Suppressor macrophage treated with lipopolysaccharide for 1 hour (primary cell): ENCODE measurements at regions not wholly inside any gene's neighbourhood (a gene's known extent, or its start where the extent isn't known, plus 50 kb on each side); places are given as distances from the start of the nearest gene placed in this dataset.

Experiments
- DNase-seq, 3 donors: peaks; one replicate each; pipeline ENCODE4 v3.0.0-alpha.2; 2020 to 2022

GRCh38 chr1:187313115-187313514 lies 484.4 kb downstream of the PLA2G4A start:
- DNase-seq: no peak

GRCh38 chr1:187326557-187326956 lies 497.8 kb downstream of the PLA2G4A start:
- no peak for DNase-seq

GRCh38 chr1:187336441-187337168 lies 507.9 kb downstream of the PLA2G4A start:
- DNase-seq: no peak

GRCh38 chr1:187338762-187339412 lies 510.1 kb downstream of the PLA2G4A start:
- no peak for DNase-seq

- no peak for DNase-seq
These were observed 513.7 kb downstream of the PLA2G4A start for GRCh38 chr1:187342495-187342894.

GRCh38 chr1:187374082-187374481 lies 545.3 kb downstream of the PLA2G4A start:
- DNase-seq: no peak

- DNase-seq: no peak
These were observed 546.0 kb downstream of the PLA2G4A start for GRCh38 chr1:187374742-187375141.

GRCh38 chr1:187383366-187383765 lies 554.6 kb downstream of the PLA2G4A start:
- no peak for DNase-seq

- no peak for DNase-seq
These were observed 555.8 kb downstream of the PLA2G4A start for GRCh38 chr1:187384504-187384903.

GRCh38 chr1:187390215-187390818 lies 561.6 kb downstream of the PLA2G4A start:
- DNase-seq: no peak

GRCh38 chr1:187396226-187396625 lies 567.5 kb downstream of the PLA2G4A start:
- DNase-seq: no peak

- DNase-seq: no peak
These were observed 568.4 kb downstream of the PLA2G4A start for GRCh38 chr1:187396929-187397796.

GRCh38 chr1:187408212-187409004 lies 579.7 kb downstream of the PLA2G4A start:
- DNase-seq: no peak

GRCh38 chr1:187409341-187409740 lies 580.6 kb downstream of the PLA2G4A start:
- DNase-seq: no peak

GRCh38 chr1:187411118-187411517 lies 582.4 kb downstream of the PLA2G4A start:
- no peak for DNase-seq

GRCh38 chr1:187413405-187414169 lies 584.8 kb downstream of the PLA2G4A start:
- no peak for DNase-seq

GRCh38 chr1:187415065-187415464 lies 586.3 kb downstream of the PLA2G4A start:
- no peak for DNase-seq

GRCh38 chr1:187417520-187417919 lies 588.8 kb downstream of the PLA2G4A start:
- no peak for DNase-seq

GRCh38 chr1:187433598-187433997 lies 604.8 kb downstream of the PLA2G4A start:
- no peak for DNase-seq

GRCh38 chr1:187442603-187443002 lies 613.9 kb downstream of the PLA2G4A start:
- DNase-seq: no peak

GRCh38 chr1:187443939-187444338 lies 615.2 kb downstream of the PLA2G4A start:
- no peak for DNase-seq

- no peak for DNase-seq
These were observed 616.3 kb downstream of the PLA2G4A start for GRCh38 chr1:187445066-187445465.
